ENCODE measurements at regions not wholly inside any gene's neighbourhood (a gene's known extent, or its start where the extent isn't known, plus 50 kb on each side); places are given as distances from the start of the nearest gene placed in this dataset.

DNA sequence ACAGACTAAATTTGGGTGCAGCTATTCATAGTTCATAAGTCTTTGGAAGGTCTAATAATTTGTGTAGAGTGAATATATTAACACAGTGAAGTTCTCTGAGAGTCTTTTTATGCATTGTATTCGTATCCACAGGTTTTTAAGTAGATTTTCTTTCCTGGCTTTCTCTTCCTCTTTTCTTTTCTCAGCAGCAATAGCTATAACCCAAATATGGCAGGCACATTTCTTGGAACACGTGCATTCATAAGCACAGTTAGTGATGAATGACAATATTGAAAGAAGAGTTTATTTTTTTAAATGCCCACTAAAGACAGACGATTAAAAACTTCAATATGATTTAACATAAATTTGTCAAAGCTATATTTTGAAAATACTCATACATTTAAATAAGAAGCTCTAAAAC, 220.5 kb upstream of the MBL2 start:
- TF ChIP-seq, protein P1, sequence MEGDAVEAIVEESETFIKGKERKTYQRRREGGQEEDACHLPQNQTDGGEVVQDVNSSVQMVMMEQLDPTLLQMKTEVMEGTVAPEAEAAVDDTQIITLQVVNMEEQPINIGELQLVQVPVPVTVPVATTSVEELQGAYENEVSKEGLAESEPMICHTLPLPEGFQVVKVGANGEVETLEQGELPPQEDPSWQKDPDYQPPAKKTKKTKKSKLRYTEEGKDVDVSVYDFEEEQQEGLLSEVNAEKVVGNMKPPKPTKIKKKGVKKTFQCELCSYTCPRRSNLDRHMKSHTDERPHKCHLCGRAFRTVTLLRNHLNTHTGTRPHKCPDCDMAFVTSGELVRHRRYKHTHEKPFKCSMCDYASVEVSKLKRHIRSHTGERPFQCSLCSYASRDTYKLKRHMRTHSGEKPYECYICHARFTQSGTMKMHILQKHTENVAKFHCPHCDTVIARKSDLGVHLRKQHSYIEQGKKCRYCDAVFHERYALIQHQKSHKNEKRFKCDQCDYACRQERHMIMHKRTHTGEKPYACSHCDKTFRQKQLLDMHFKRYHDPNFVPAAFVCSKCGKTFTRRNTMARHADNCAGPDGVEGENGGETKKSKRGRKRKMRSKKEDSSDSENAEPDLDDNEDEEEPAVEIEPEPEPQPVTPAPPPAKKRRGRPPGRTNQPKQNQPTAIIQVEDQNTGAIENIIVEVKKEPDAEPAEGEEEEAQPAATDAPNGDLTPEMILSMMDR (IDR thresholded peaks at IDR 0.05 in 4 of 5, conservative IDR thresholded peaks at IDR 0.05 in 1 of 5), result no peak
- no peak for TF ChIP-seq POLR2A (IDR thresholded peaks at IDR 0.05)
